NCI-H748 treated with DMSO at 0.1 percent for 48 hours (cell line): ENCODE measurements at regions not wholly inside any gene's neighbourhood (a gene's known extent, or its start where the extent isn't known, plus 50 kb on each side); places are given as distances from the start of the nearest gene placed in this dataset.

Experiments
- DNase-seq: peaks from one replicate; lab custom pipeline; 2025; lab: John Stamatoyannopoulos, UW

DNA sequence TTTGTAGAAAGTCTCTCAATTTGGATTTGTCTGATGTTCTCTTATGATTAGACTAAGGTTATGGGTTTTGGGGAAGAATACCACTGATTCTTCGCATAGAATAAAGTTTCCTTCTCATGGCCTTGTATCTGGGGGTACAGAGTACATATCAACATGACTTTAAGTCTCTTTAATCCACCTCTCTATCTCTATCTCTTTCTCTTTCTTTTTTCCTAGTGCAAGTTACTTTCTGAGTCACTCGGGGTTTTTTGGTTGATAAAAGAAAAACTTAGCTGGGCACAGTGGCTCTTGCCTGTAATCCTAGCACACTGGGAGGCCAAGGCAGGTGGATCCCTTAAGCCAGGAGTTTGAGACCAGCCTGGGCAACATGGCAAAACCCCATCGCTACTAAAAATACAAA lies 100.1 kb upstream of the MAP4K3 start:
- DNase-seq = no peak

DNA sequence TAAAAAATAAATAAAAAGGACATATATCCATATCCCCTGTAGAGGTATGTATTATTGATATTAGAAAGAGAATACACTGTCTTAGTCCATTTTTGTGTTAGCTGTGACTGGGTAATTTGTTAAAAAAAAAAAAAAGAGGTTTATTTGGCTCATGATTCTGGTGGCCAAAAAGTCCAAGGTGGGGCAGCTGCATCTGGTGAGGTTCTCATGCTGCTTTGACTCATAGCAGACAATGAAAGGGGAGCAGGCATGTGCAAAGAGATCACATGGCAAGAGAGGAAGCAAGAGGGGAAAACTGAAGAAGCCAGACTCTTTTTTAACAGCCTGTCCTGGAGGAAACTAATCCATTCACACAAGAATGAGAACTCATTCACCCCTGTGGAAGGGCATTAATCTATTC lies 101.6 kb upstream of the MAP4K3 start:
- no peak for DNase-seq

DNA sequence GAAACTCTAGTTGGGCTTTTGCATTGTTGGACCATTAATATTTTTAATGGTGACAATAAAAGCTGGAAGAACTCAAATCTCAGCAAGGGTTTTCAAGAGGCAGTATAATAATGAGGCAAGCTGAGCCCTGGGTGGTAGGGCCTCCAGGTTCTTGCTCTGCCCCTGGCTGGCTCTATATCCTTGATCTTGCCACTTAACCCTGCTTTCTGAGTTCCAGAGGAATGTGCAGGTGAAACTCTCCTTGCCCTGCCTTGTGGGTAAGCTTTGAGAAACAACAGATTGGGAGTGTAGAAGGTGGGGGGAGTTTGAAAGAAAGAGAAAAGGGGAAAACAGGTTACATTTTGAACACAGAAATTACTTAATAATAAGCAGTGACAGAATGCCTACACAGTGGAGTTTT lies 103.3 kb upstream of the MAP4K3 start:
- DNase-seq = no peak

DNA sequence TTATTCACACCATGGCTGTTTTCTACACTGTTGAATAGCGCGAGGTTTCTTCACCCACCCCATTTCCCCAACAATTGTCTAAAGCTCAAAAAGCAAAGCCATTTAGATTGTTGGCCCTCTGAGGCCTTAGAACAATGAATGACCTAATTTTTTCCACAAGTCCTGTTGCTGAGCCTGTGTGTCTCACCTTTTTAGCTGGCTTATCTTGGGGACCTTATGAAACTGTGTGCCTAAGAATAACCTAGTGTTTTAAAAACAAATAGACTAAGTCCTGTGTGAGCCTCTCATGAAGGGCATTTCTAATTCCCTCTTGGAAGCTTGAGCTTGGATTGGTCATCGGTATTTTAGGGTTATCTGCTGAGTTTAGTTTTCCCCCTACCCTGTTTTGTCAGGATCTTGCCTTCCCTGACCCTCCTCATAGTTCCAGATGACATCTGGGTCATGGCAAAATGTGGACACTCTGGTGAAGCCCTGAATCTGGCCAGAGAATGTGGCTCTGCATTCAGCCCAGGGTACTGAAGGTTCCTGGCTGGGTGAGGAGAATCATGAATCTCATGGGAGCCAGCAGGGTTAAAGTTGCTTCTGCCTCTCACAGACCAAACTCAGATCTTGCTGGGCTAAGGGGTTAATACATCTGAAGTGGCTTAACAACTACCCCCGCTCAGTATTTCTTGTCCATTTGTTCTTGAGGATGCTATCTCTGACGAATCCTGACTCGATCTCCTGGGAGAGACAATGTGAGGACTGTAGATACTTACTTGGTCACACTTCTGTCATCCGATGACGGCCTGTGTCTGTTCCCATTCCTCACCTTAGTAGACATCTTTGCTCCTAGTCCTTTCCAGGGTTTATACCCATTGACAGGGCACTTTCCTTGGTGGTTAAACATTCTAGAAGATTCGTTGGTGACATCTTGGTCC lies 104.2 kb upstream of the MAP4K3 start:
- DNase-seq = no peak

DNA sequence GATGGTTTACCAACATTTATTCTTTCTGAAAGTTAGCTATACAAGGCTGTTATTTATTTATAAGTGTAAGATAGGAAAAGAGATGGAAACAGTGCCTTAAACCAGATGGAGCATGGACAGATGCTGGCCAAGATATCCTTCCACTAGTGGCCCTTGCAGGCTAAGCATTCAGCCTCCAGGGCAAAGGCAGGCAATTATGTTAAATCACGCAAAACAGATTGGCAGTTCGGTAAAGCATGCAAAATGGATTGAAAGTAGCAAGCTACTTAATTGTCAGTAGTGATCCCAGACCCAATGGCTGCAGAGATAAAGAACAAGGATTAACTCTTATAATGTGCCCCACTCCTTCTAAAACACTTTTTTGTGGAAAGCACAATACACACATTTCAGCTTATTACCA lies 105.4 kb upstream of the MAP4K3 start:
- DNase-seq = no peak

DNA sequence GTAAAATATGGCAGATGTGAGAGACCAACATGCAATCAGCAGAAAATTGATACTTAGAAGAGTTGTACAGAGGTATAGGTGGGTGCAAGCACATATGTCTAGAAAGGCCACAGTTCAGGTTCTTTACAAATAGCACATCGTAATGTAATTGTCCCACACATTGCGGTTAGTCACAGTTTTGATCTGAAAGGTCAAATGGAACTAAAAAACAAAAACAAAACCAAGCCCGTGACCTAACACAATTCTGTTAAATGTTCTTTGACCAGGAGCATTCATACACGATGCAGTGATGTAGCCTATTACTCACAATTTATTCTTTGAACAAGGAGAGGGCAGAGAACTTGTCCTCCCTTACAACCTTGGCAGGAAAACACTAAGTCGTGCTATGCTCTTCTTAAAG lies 108.9 kb upstream of the MAP4K3 start:
- DNase-seq = no peak

DNA sequence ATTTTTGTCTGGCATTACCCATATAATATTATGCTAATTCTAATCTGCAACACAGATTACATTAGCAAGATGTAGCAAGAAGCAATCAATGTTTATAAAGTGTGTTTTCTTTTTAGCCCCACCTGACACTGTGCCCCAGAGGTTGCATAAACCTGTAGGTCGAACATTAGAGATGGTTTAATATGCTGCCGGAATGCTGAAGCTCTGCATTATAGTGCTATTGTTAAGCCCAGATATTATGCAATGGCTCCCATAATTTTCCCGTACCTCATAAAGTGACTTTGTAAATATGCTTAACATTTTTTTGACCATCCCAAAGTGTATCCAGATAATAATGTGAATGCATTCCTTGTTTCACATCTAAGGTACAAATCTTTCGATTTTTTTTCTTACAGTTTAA lies 109.3 kb upstream of the MAP4K3 start:
- no peak for DNase-seq

DNA sequence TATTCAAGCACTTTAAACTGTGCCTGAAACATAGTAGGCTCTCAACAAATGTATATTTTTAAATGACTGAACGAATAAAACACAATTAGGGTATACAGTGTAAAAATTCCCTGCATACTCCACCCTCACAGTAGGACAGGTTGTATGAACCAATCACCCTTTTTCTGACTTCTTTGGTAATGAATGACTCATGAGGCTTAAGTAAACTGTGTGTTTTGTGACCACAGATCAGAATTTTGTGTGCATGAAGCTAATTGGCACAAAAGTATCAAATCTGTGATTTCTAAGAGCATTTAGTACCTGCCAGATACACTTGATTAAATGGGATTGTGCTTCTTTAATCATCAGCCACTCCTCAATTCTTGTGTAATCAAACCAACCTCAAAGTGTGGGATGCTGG lies 109.9 kb upstream of the MAP4K3 start:
- no peak for DNase-seq

DNA sequence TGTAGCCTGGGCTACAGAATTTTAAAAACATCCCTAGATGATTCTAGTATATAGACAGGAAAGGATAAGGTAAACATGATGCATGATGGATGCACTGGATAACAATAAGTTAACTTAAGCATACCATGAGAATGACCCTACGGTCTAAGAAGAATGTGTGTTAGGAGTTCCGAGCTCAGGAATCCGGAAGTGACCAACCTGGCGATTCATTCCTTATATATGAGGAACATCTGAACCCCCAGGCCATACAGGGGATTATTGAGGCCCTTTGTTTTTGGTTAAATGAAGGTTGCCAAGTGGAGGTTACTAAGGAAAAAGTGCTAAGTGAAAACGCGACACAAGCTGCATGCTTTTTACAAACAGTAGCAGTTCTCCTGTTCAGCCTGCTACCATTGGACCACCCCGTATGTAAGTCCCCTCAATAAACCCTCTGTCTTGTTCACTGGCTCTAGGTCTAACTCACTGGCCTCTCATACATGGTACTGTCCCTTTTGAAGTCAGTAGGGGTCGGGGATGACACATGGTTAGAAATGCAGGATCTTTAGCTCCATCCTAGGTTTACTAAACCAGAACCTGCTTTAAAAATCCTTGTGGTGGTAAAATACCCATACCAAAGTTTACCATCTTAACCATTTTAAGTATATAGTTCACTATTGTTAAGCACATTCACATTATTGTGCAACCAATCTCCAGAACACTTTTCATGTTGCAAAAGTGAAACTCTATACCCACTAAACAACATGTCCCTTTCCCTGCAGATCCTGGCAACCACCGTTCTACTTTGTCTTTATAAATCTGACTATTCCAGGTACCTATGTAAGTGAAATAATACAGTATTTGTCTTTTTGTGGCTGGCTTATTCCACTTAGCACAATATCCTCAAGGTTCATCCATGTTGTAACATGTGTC lies 111.0 kb upstream of the MAP4K3 start:
- no peak for DNase-seq

DNA sequence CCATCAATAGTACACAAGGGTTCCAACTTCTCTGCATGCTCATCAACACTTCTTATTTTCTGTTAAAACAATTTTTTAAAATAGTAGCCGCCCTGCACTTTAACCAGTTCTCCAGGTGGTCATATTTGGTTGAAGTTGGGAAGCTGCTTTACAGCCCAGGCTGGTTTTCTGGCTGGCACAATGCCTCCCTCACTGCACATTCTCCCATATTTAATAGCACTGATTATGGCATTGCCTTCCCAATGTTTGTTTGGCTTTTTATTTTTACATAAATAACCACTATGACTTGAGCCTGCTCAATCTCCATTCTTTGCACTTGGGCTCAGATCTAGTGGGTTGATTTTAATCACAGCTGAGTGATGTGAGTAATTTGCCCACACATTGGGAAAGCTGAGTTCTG lies 111.9 kb upstream of the MAP4K3 start:
- DNase-seq = no peak

DNA sequence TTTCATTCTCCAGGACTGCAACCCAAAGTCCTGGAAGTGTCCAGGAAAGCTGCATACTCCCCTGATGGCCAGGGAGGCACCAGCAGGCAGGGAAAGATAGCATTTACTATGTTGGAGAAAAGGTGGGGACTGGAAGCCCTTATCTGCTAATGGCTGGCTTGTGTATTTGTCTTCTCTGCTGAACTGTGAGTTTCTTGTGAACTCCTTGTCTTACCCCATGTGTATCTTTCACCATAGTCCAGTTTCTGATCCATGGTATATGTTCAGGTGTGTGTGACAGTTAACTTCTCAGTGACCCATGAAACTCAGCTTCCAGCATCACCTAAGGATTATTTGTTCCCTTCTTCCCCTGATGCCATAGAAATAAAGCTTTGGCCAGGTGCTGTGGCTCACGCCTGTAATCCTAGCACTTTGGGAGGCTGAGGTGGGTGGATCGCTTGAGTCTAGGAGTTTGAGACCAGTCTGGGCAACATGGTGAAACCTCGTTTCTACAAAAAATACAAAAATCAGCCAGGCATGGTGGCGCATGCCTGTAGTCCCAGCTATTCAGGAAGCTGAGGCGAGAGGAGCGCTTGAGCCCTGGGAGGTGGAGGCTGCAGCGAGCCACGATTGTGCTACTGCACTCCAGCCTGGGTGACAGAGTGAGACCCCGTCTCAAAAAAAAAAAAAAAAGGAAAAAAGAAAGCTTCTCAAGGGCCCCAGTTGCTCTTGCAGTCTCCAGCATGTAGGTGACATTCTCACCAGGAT lies 112.8 kb upstream of the MAP4K3 start:
- DNase-seq = no peak

DNA sequence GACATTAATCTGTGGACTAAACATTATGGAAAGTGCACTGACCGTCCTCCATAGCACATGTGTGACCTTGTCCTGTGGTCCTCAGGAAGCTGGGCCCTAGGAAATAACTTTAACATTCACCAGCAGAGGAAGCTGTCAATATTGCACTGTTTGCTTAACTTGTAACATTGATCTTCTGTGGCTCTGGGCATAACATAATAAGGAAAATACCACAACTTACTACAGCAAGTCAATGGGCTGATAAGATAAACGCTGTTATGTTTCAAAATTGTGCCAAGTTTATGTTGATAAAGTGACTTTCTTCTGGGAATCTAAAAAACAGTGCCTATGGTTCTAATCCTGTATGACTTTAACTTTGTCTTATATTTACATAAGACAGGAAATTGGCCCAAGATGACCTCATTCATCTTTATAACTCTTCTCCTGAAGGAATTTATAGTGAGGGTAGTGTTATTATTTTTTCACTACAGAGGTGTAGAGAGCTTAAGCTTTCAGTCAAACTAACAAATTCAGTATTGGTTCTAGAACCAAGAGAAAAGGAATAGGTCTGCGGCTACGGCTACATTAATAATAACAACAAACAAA lies 113.7 kb upstream of the MAP4K3 start:
- DNase-seq = no peak

DNA sequence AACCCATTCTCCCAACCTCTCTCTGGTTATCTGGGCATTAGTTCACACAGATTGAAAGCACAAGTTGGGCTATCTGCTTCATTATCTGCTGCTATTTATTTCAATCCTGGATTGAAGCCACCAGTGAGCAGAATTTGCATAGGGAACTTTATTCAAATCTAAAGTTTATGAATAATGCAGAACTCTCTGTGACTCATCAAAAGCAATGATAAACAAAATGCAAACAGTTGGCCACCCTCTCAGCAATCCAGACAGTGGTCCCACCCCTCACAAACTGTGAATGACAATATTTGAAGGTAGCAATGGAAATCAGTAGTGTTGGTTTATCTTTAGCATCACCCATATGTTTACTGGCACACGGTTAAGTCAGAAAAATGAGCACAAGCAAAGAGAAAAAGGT lies 106.8 kb upstream of the TMEM178A start:
- no peak for DNase-seq

DNA sequence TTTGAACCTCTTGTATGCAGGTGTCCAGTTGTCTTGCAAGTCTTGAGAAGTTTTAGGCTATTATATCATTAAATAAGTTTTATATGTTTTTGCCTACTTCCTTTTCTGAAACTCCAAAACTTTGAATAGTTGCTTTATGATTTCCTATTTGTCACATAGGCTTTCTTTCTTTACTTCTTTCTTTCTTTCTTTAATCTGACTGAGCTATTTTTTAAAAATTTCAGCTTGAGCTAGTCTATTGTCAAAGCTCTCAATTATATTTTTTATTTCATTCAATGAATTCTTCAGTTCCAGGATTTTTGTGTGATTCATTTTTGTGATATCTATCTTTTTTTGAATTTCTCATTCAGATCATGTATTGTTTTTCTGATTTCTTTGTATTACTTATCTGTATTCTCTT lies 102.1 kb upstream of the TMEM178A start:
- no peak for DNase-seq

DNA sequence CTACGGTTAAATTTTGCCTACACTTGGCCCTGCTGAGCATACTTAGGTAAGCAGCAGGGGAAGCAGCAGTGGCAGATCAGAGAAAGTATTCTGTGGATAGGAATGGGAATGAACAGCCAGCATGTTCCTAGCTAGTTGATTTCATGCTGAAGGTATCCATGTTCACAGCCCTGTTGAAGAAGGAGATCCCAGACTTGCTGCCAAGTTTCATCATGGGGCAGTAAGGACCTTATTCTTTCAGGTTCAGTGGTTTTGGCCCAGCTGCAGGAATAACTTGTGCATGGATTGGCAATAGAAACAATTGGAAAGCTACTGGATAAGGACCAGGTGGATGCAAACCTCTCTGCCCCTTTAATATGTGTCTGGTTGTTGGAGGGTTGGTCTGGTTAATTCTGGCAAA lies 98.2 kb upstream of the TMEM178A start:
- DNase-seq = no peak

DNA sequence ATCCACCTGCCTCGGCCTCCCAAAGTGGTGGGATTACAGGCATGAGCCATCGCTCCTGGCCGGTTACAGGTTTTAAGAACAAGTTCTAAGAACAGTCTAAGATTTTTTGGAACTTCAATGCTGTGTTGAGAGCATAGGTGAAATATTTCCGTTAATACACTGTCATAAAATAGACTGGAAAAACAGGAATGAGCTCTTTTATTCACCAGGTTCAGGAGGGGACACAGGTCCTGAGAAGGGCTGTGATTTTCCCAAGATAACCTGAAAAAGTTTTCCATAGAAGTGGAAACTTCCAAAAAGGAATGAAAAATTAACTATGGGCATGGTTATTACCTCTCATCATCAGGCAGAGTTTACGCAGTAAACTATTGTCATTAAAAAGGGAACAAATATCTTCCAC lies 97.6 kb upstream of the TMEM178A start:
- no peak for DNase-seq

DNA sequence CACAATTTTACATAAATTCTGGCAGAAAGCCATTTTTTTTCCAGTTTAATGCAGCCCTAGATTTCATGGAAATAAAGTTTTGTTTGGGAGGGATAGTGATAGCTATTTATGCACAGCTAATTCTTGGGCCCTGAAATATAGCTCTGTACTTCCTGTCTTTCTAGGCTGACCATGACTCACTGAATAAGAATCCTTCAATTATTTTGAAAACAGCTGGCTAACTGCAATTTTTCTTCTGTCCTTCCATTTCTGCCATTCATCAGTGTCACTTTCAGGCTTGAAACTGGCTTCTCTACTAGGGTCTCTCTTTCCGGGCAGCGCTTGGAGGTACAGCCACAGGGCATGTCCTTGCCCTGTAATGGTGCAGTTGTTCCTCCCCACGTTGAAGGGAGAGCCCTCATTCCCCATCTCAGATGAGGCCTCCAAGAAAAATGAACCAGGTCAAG lies 97.1 kb upstream of the TMEM178A start:
- no peak for DNase-seq

DNA sequence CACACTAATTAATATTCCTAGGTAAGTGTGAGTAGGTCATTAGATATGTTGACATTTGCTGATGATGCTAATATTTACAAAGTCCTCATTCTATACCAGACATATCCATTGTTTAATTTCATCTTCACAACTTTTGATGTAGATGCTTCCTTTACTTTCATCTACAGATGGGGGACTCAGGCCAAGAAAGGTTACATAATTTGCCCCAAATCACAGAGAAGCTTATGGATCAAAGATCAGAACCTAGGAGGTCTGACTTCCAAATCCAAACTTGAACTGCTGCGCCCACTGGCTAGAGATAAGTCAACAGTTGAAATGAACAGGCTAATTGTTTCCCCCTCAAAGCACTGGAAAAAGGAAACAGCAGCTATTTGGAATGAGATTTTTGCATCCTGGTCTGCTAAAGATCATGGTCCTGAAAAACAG lies 95.6 kb upstream of the TMEM178A start:
- no peak for DNase-seq

DNA sequence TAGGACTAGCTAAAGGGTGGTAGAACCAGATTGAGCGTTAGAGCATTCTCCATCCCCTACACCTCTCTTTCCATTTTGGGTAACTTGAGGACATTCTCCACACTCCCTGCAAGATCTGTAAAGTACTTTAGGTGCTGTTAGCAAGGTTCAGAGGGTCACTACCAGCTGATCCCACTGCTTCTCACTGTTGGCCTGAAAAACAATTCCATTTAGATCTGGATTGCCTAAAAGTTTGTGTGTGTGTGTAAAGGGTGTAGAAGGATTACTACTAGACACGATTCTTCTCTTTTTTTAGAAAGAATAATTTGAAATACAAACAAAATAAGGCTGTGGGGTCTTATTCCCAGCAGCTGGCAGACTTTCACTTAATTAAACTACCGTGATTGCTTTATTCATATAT lies 95.1 kb upstream of the TMEM178A start:
- DNase-seq = no peak

DNA sequence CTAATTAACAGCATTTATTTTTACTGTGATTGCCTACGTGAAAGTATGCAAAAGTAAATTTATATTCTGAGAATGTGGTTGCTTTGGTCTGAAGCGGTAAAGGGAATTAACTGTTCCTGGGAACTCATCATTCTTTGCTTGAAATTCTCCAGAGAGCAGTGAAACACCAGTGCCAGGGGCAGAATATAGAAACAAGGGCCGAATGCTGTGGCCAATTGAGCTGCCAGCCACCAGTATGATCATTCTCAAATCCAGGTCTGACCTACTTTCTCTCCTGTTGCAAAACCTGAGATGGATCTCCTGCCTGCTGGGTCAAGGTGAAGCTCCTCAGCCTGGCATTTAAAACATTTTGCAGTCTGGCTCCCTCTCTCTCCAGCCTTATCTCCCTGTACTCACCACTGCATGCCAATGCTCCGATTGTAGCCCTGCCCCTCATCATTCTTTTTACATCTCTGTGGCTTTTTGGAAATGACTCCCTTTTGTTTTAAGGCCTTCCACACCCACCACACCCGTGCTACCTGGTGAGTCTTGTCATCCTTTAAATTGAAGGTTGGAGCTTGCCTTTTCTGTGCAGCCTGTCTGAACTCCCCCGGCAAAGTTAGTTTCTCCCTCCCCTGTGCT lies 94.5 kb upstream of the TMEM178A start:
- no peak for DNase-seq

DNA sequence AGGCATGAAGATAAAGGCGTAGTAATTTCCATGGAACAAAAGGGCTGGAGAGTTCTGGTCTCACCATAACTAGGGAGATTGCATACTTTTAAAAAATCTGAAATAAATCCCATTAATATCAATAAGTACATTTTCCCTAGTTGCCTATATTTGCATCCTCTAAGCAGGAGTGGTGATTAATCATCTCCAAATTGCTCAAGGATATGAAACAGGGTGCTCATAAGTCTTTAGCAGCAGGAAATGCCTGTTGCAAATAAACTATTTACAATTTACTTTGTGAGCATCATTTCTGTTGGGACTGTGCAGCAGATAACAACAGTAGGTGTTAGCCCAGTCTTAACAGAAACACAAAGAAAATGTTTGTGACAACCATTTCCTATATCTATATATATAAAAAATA lies 92.4 kb upstream of the TMEM178A start:
- DNase-seq = no peak

DNA sequence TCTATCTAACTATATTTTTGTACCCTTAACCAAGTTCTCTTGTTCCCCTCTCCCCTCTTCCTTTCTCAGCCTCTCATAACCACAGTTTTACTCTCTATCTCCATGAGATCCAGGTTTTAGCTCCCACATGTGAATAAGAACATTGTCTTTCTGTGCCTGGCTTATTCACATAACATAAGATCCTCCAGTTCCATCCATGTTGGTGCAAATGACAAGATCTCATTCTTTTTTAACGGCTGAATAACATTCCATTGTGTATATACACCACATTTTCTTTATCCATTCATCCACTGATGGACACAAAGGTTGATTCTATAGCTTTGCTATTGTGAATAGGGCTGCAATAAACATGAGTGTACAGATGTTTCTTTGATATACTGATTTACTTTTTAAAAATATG lies 83.9 kb upstream of the TMEM178A start:
- DNase-seq = no peak
